ENCODE measurements at regions not wholly inside any gene's neighbourhood (a gene's known extent, or its start where the extent isn't known, plus 50 kb on each side); places are given as distances from the start of the nearest gene placed in this dataset.

- TF ChIP-seq CTCF (conservative IDR thresholded peaks at IDR 0.05; ENCODE audit: low read depth, low read length) (no peak), RCOR1 (IDR thresholded peaks at IDR 0.05; ENCODE audit: insufficient replicate concordance, low read length) (no peak), FOS (IDR thresholded peaks at IDR 0.05; ENCODE audit: low read depth, low read length) (no peak), RAD21 (IDR thresholded peaks at IDR 0.05; ENCODE audit: low read length) (no peak), SMC3 (IDR thresholded peaks at IDR 0.05; ENCODE audit: low read depth, low read length) (no peak)
- ChIA-PET POLR2A (ENCODE audit: unreplicated experiment) (no interaction called here), CTCF (no interaction called here)
- Histone ChIP-seq H3K23ac (ENCODE audit: low read depth, low read length) (no peak overlapping the region), H2AFZ (replicated peaks; ENCODE audit: low read length, poor library complexity) (no peak overlapping the region), H4K91ac (ENCODE audit: insufficient read depth, low read depth, low read length) (no peak overlapping the region), H3K14ac (replicated peaks; ENCODE audit: low read depth, low read length) (no peak overlapping the region), H3K79me1 (ENCODE audit: low read depth in 1 of 2, low read length in 2 of 2) (no peaks in the 10 kb centered on the region), H3K4me3 (ENCODE audit: insufficient read depth, low read depth, low read length) (no peak overlapping the region), H3K4ac (ENCODE audit: low read depth, low read length) (no peak overlapping the region), H2BK120ac (ENCODE audit: low read depth, low read length) (no peak overlapping the region), H3K27ac (ENCODE audit: insufficient read depth, low read length) (no peak overlapping the region), H2AK9ac (replicated peaks; ENCODE audit: low read depth, low read length, poor library complexity) (no peak overlapping the region), H4K8ac (ENCODE audit: low read depth in 2 of 2, low read length in 2 of 2) (no peak overlapping the region), H4K20me1 (ENCODE audit: insufficient read depth, low read length) (no peaks in the 10 kb centered on the region), H4K5ac (ENCODE audit: low read depth, low read length) (no peak overlapping the region), H3K9me1 (ENCODE audit: insufficient read depth, low read length) (no peaks in the 10 kb centered on the region), H3K18ac (ENCODE audit: low read depth, low read length) (no peak overlapping the region), H2AK5ac (ENCODE audit: low read depth, low read length) (no peak overlapping the region), H2BK20ac (ENCODE audit: low read depth, low read length) (no peak overlapping the region), H2BK5ac (ENCODE audit: low read depth, low read length, poor library complexity, severe bottlenecking) (no peak overlapping the region), H3K9ac (ENCODE audit: low read depth, low read length) (no peak overlapping the region), H3K27me3 (ENCODE audit: control insufficient read depth, insufficient read depth, low read length) (no peaks in the 10 kb centered on the region), H3K36me3 (ENCODE audit: control insufficient read depth, insufficient read depth, low read length) (no peaks in the 10 kb centered on the region), H3K56ac (ENCODE audit: extremely low read depth, insufficient read depth, low read length) (no peak overlapping the region), H3K9me3 (ENCODE audit: control insufficient read depth, insufficient read depth, low read length) (peaks cover 27% of the 10 kb centered on the region), H3K4me1 (ENCODE audit: control insufficient read depth, insufficient read depth, low read length) (no peaks in the 10 kb centered on the region), H2BK15ac (ENCODE audit: low read depth, low read length) (no peak overlapping the region), H3K4me2 (ENCODE audit: low read depth, low read length) (no peak overlapping the region)
- dilution Hi-C loops (cut with HindIII; ENCODE audit: low sequenced_read_pairs, unreplicated experiment) (no loop called here), intact Hi-C loops (cut with micrococcal nuclease) (no loop called here), in situ Hi-C loops (cut with MboI; ENCODE audit: low sequenced_read_pairs) (no loop called here)
- DNase-seq (no peak), ATAC-seq (ENCODE audit: low read depth) (no peak)
- WGBS, 2 experiments (ENCODE audit: extremely low coverage in 2 of 2, insufficient read length in 1 of 2): no CpG with 5 or more reads among the region's 3 CpGs
- no TSS peak for BruUV-seq (replicated peaks)
These were observed 278.6 kb upstream of the RORB start for GRCh38 chr9:74218385-74219063.

All from IMR-90 (cell line).